DLD1 (cell line): ENCODE measurements at regions not wholly inside any gene's neighbourhood (a gene's known extent, or its start where the extent isn't known, plus 50 kb on each side); places are given as distances from the start of the nearest gene placed in this dataset.

Source experiments
- in situ Hi-C: cut with HindIII; loops from 2 replicates; pipeline ENCODE4 v1.10.0; 2017; ENCODE audit warnings: low sequenced_read_pairs

GRCh38 chr13:97131447-97131846, 90.7 kb upstream of the MBNL2 start:
- in situ Hi-C loops = no loop called here

DNA sequence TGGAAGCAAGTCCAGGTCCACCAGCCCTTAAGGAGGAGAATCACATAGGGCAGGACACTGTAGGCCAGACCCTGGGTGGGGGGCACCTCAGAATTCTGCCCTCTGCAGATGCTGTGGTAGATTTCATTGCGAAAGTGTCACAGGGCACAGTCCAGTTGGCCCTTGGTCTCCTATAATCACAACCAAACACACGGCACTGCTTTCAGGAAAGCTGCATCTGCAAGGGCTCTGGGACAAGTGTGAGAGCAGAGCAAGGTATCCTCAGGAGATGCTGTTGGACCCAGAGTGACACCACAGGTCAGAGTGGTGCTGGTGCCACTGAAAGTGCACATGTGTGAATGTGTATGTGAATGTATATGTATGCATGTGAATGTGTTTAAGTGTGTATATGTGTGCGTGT, 88.6 kb upstream of the MBNL2 start:
- in situ Hi-C loops = no loop called here

DNA sequence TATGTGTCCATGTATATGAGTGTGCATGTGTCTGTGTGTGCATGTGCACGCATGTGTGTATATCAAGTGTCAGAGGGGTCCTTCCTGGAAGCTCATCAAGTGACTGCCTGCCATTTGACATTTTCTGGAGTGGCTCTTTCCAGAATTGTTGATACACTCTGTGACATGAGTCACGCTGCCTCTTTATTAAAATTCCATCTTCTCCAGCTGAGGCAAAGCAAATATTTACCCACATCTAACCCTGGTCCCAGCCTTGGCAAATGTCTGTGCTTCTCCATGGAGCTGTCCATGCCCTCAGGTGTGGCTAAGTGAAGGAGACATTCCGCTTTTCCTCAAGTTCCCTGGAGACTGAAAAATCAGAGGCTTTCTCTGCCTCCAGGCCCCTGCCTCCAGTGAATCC, 88.2 kb upstream of the MBNL2 start:
- in situ Hi-C loops = no loop called here

- in situ Hi-C loops = no loop called here
Observed at GRCh38 chr13:97134364-97135095, 87.6 kb upstream of the MBNL2 start.

DNA sequence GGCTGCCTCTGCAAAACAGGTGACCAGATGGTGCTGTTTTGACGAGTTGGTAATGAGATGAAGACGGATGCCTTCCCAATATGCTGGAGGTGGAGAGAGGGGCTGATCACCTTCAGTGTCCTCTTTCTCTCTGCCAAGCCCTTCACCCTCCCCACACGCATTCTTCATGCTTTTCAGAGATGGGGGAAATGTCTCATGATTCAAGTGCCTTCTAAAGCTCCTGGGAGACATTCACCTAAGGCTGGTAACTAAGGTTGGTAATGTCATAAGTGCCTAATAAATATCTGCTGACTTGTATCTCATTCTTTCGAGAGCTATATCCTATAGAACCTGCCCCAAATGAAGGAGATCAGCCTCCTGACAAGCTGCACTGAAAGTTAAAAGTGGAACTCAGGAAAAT, 86.2 kb upstream of the MBNL2 start:
- in situ Hi-C loops = no loop called here

GRCh38 chr13:97136418-97136817, 85.7 kb upstream of the MBNL2 start:
- in situ Hi-C loops = no loop called here

DNA sequence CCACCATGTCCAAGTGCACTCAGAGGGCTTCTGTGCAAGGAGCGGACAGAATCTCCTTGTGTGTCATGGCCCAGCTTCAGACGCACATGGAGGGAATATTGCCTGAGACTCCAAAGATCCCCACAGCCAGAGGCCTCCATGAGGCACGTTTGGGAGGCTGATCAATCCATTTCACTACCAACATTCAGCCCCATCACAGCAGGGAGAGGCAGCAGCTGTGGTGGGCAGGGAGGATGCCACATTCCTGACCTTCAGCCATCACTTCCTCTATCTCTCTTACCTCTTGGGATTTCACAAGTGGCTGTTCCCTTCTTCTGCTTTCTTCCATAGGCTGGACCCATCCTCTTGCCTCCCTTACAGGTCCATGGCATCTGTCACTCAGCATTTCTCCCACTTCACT, 82.4 kb upstream of the MBNL2 start:
- in situ Hi-C loops = no loop called here

GRCh38 chr13:97140131-97140530, 82.0 kb upstream of the MBNL2 start:
- in situ Hi-C loops = no loop called here

DNA sequence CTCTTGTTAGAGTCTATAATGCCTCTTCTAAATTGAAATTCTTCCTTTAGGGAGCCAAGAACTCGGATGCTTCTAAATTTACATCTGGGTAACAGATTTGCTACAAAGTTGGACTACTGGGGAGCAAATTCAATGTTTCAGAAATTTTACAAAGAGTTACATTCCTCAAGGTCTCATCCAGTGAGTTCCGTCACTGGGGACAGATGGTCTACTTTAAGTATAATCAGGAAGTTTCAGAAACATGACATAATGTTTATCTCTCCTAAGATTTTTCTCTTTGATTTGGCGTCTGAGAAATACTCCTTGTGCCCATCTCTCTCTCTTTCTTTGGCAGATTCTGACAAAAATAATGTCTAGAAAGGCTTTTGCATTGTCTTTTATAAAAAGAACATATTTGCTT, 81.5 kb upstream of the MBNL2 start:
- in situ Hi-C loops = no loop called here

GRCh38 chr13:97141097-97141496, 81.0 kb upstream of the MBNL2 start:
- in situ Hi-C loops = no loop called here

- in situ Hi-C loops = no loop called here
Observed at GRCh38 chr13:97141564-97142005, 80.5 kb upstream of the MBNL2 start.

DNA sequence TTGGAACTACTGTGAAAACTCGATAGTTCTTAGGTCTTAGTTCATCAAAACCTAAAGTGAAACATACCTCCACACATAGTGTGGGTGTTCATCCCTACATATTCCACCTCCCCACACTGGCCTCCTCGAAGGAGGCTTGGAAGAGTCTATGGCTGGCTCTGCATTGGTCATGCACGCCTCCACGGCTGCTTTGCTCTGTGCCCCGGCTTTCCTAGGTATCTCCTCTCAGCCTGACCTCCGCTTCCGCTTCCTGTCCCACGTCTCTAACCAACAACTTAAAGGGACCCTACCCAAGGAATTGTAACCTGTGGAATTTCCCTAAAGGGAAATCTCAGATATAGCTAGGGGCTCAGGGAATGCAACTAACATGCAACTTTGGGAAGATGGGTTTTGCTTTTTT, 79.7 kb upstream of the MBNL2 start:
- in situ Hi-C loops = no loop called here

GRCh38 chr13:97145057-97145456, 77.1 kb upstream of the MBNL2 start:
- in situ Hi-C loops = no loop called here

DNA sequence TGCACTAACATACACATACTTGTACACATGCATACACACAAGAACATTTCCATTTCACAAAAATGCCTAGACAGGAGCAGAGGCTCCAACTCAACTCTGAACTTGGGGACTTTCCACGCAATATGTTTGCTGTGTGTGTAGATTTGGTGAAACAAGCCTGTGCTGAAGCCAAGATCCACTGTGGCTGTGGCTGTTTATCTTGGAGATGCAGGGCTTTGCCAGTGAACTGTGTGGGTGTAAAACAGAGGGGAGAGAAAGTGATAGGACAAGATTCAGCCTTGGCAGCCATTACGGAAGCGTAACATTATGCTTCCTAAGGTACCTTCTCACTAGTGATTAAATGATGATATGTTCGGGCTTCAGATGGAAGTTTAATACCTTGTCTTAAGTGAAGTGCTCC, 73.2 kb upstream of the MBNL2 start:
- in situ Hi-C loops = no loop called here

DNA sequence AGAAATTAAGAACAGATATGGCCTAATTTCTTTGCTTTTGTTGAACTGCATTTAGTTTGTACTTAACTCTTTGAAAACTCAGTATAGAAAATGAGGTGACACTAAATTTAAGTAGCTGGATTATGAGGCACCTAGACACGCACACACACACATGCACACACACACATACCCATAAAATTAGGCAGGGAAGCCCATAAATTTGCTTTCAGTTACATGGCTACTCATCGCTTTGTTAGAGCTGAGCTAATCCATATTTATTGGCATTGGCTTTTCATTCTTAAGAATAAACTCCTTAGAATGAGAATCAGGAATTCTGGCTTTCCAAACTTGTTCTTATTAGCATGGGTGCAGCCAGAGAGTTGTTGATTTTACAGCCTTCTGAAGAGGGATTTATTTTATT, 61.7 kb upstream of the MBNL2 start:
- in situ Hi-C loops = no loop called here

- in situ Hi-C loops = no loop called here
Observed at GRCh38 chr13:97161582-97162231, 60.4 kb upstream of the MBNL2 start.

- in situ Hi-C loops = no loop called here
Observed at GRCh38 chr13:97165502-97166425, 56.4 kb upstream of the MBNL2 start.

- in situ Hi-C loops = no loop called here
Observed at GRCh38 chr13:97171136-97171535, 51.0 kb upstream of the MBNL2 start.
